MCF 10A (cell line): ENCODE measurements at regions not wholly inside any gene's neighbourhood (a gene's known extent, or its start where the extent isn't known, plus 50 kb on each side); places are given as distances from the start of the nearest gene placed in this dataset.

ENCODE experiments used
- BruUV-seq: library from RNA; stranded (reverse); fragments of 400-500 nt; replicated peaks from 2 replicates; lab custom pipeline; 2021; lab: Mats Ljungman, UMichigan
- CTCF ChIA-PET: fragments of 300-600 bp; sonication (Branson Sonifier 250); formaldehyde crosslinking; extraction: SDS; loops from one replicate; lab custom pipeline; 2021; ENCODE audit warnings: antibody characterized with exemption, inconsistent platforms; lab: Yijun Ruan, JAX
- POLR2A ChIA-PET: fragments of 300-600, 350-650 bp; sonication (Branson Sonifier 250); formaldehyde crosslinking; extraction: SDS; loops from one replicate; lab custom pipeline; 2020; ENCODE audit warnings: antibody characterized with exemption, inconsistent platforms; lab: Yijun Ruan, JAX
- DNase-seq: peaks from one replicate; pipeline ENCODE4 v3.0.0-alpha.2; 2018; ENCODE audit not compliant: unreplicated experiment
- H3K27ac Mint-ChIP-seq: one replicate; pipeline ENCODE4 v1.8.0; 2022; ENCODE audit warnings: mild to moderate bottlenecking, low read depth, mixed read lengths; ENCODE audit not compliant: unreplicated experiment
- H3K27me3 Mint-ChIP-seq: one replicate; pipeline ENCODE4 v1.8.0; 2022; ENCODE audit warnings: mixed read lengths; ENCODE audit not compliant: insufficient read depth, unreplicated experiment
- H3K36me3 Mint-ChIP-seq: one replicate; pipeline ENCODE4 v1.8.0; 2022; ENCODE audit warnings: mild to moderate bottlenecking, moderate library complexity, mixed read lengths; ENCODE audit not compliant: insufficient read depth, unreplicated experiment
- H3K4me1 Mint-ChIP-seq: one replicate; pipeline ENCODE4 v1.8.0; 2022; ENCODE audit warnings: mixed read lengths; ENCODE audit not compliant: insufficient read depth, unreplicated experiment
- H3K4me3 Mint-ChIP-seq: one replicate; pipeline ENCODE4 v1.8.0; 2022; ENCODE audit warnings: mild to moderate bottlenecking, moderate library complexity, mixed read lengths; ENCODE audit not compliant: unreplicated experiment
- H3K9me3 Mint-ChIP-seq: one replicate; pipeline ENCODE4 v1.8.0; 2022; ENCODE audit warnings: mixed read lengths; ENCODE audit not compliant: unreplicated experiment
- CTCF ChIP-seq: fragments of 200-600 bp; IDR thresholded peaks from one replicate; pipeline ENCODE4 v1.8.0; 2022; ENCODE audit warnings: antibody characterized with exemption, mild to moderate bottlenecking; ENCODE audit not compliant: unreplicated experiment
- intact Hi-C: fragments of 100-400 bp; cut with micrococcal nuclease; formaldehyde crosslinking; loops from 2 replicates; pipeline ENCODE4 v1.14.1; 2022

GRCh38 chr10:131722121-131722520, 178.7 kb upstream of the PPP2R2D start:
- POLR2A ChIA-PET, result no interaction called here
- TF ChIP-seq CTCF, result no peak
- H3K4me3 Mint-ChIP-seq, result no peak overlapping the region
- no peak overlapping the region for H3K27ac Mint-ChIP-seq
- H3K27me3 Mint-ChIP-seq, result no peaks in the 10 kb centered on the region
- CTCF ChIA-PET, result no interaction called here
- no peaks in the 10 kb centered on the region for H3K36me3 Mint-ChIP-seq
- intact Hi-C loops, result no loop called here
- BruUV-seq, result no TSS peak
- no peaks in the 10 kb centered on the region for H3K4me1 Mint-ChIP-seq
- DNase-seq, result no peak
- peaks cover 39% of the 10 kb centered on the region for H3K9me3 Mint-ChIP-seq

- POLR2A ChIA-PET, result no interaction called here
- H3K9me3 Mint-ChIP-seq, result peaks cover 42% of the 10 kb centered on the region
- no TSS peak for BruUV-seq
- no peak for TF ChIP-seq CTCF
- no peaks in the 10 kb centered on the region for H3K27me3 Mint-ChIP-seq
- no peak overlapping the region for H3K4me3 Mint-ChIP-seq
- CTCF ChIA-PET, result no interaction called here
- peaks cover 5% of the 10 kb centered on the region for H3K36me3 Mint-ChIP-seq
- no peak for DNase-seq
- H3K27ac Mint-ChIP-seq, result no peak overlapping the region
- no peaks in the 10 kb centered on the region for H3K4me1 Mint-ChIP-seq
- intact Hi-C loops, result no loop called here
Observed at GRCh38 chr10:131722525-131723264, 178.1 kb upstream of the PPP2R2D start.

GRCh38 chr10:131723297-131724168, 177.3 kb upstream of the PPP2R2D start:
- Mint-ChIP-seq H3K4me1 (no peaks in the 10 kb centered on the region), H3K9me3 (peaks cover 36% of the 10 kb centered on the region), H3K4me3 (no peak overlapping the region), H3K36me3 (peaks cover 5% of the 10 kb centered on the region), H3K27me3 (no peaks in the 10 kb centered on the region), H3K27ac (no peak overlapping the region)
- CTCF ChIA-PET, result no interaction called here
- no TSS peak for BruUV-seq
- DNase-seq, result no peak
- intact Hi-C loops, result no loop called here
- POLR2A ChIA-PET, result no interaction called here
- no peak for TF ChIP-seq CTCF

- intact Hi-C loops, result no loop called here
- no peak overlapping the region for H3K27ac Mint-ChIP-seq
- ChIA-PET CTCF (no interaction called here), POLR2A (no interaction called here)
- peaks cover 5% of the 10 kb centered on the region for H3K36me3 Mint-ChIP-seq
- peaks cover 36% of the 10 kb centered on the region for H3K9me3 Mint-ChIP-seq
- H3K27me3 Mint-ChIP-seq, result no peaks in the 10 kb centered on the region
- no peaks in the 10 kb centered on the region for H3K4me1 Mint-ChIP-seq
- no peak overlapping the region for H3K4me3 Mint-ChIP-seq
- no peak for TF ChIP-seq CTCF
- DNase-seq, result no peak
- no TSS peak for BruUV-seq
Observed at GRCh38 chr10:131724169-131724545, 176.7 kb upstream of the PPP2R2D start.
